MV-4-11 (cell line): ENCODE measurements at regions not wholly inside any gene's neighbourhood (a gene's known extent, or its start where the extent isn't known, plus 50 kb on each side); places are given as distances from the start of the nearest gene placed in this dataset.
"Not testable (repeated sequence)": the region's sequence is repeated elsewhere in the genome, so short reads cannot be mapped to it uniquely, and the experiment has no call there.

Experiments
- DNase-seq: peaks from one replicate; lab custom pipeline; 2025; lab: John Stamatoyannopoulos, UW

- DNase-seq: not testable (repeated sequence)
These were observed 352.0 kb downstream of the MDFIC start for GRCh38 chr7:115273855-115274254.

GRCh38 chr7:115273139-115273772, 351.4 kb downstream of the MDFIC start:
- no peak for DNase-seq

GRCh38 chr7:115271332-115272235, 349.7 kb downstream of the MDFIC start:
- no peak for DNase-seq

GRCh38 chr7:115269486-115269885, 347.6 kb downstream of the MDFIC start:
- DNase-seq: no peak

- no peak for DNase-seq
These were observed 345.6 kb downstream of the MDFIC start for GRCh38 chr7:115267503-115267902.

GRCh38 chr7:115260381-115260780, 338.5 kb downstream of the MDFIC start:
- no peak for DNase-seq

- no peak for DNase-seq
These were observed 330.6 kb downstream of the MDFIC start for GRCh38 chr7:115252461-115252860.

GRCh38 chr7:115249080-115249479, 327.2 kb downstream of the MDFIC start:
- DNase-seq: no peak

- DNase-seq: no peak
These were observed 319.3 kb downstream of the MDFIC start for GRCh38 chr7:115241151-115241550.

- DNase-seq: no peak
These were observed 318.3 kb downstream of the MDFIC start for GRCh38 chr7:115240242-115240641.

- DNase-seq: no peak
These were observed 313.2 kb downstream of the MDFIC start for GRCh38 chr7:115235075-115235474.

- DNase-seq: no peak
These were observed 311.9 kb downstream of the MDFIC start for GRCh38 chr7:115233809-115234208.

- no peak for DNase-seq
These were observed 310.1 kb downstream of the MDFIC start for GRCh38 chr7:115232041-115232440.

GRCh38 chr7:115230882-115231571, 309.1 kb downstream of the MDFIC start:
- DNase-seq: peak; percentile 50

GRCh38 chr7:115229401-115230105, 307.7 kb downstream of the MDFIC start:
- DNase-seq: no peak

- DNase-seq: no peak
These were observed 305.8 kb downstream of the MDFIC start for GRCh38 chr7:115227473-115228235.

- DNase-seq: no peak
These were observed 304.5 kb downstream of the MDFIC start for GRCh38 chr7:115226410-115226809.

- DNase-seq: no peak
These were observed 303.0 kb downstream of the MDFIC start for GRCh38 chr7:115224922-115225321.

GRCh38 chr7:115223959-115224358, 302.1 kb downstream of the MDFIC start:
- no peak for DNase-seq

GRCh38 chr7:115221456-115221855, 299.6 kb downstream of the MDFIC start:
- no peak for DNase-seq

- no peak for DNase-seq
These were observed 296.2 kb downstream of the MDFIC start for GRCh38 chr7:115218076-115218475.
